B cell (primary cell): ENCODE measurements at regions not wholly inside any gene's neighbourhood (a gene's known extent, or its start where the extent isn't known, plus 50 kb on each side); places are given as distances from the start of the nearest gene placed in this dataset.

ENCODE experiments used
- CTCF ChIP-seq: fragments of 200-600 bp; IDR thresholded peaks from one replicate; pipeline ENCODE4 v1.8.0; 2022; ENCODE audit warnings: antibody characterized with exemption, mild to moderate bottlenecking
- EZH2 ChIP-seq: IDR thresholded peaks from 2 replicates; pipeline ENCODE4 v1.6.1; 2012; ENCODE audit warnings: borderline replicate concordance, low read depth, mild to moderate bottlenecking, moderate library complexity, low read length; ENCODE audit not compliant: insufficient read depth, poor library complexity, severe bottlenecking

GRCh38 chr14:87767567-87767901, 225.4 kb downstream of the GALC start:
- TF ChIP-seq EZH2 (no peak), CTCF (no peak)
